H1 (cell line): ENCODE measurements at regions not wholly inside any gene's neighbourhood (a gene's known extent, or its start where the extent isn't known, plus 50 kb on each side); places are given as distances from the start of the nearest gene placed in this dataset.

Source experiments
- CHD7 ChIP-seq: fragments of 300-600 bp; sonication (generic); IDR thresholded peaks from 2 replicates; pipeline ENCODE4 v1.7.1; 2012; ENCODE audit warnings: low read length, moderate library complexity, mild to moderate bottlenecking, inconsistent platforms; ENCODE audit not compliant: insufficient replicate concordance
- POLR2A ChIP-seq, 2 experiments: IDR thresholded peaks; 1 replicate in 1 of 2; 2 replicates in 1 of 2; pipeline ENCODE4 v1.6.1; 2011; ENCODE audit warnings: low read depth in 2 of 2, low read length in 2 of 2, mild to moderate bottlenecking in 2 of 2; ENCODE audit errors: control extremely low read depth in 1 of 2
- SUZ12 ChIP-seq: fragments of 200-600 bp; sonication (generic); IDR thresholded peaks from 2 replicates; pipeline ENCODE4 v1.6.1; 2012; ENCODE audit warnings: mild to moderate bottlenecking, inconsistent platforms, low read length, moderate library complexity, mixed read lengths
- ZNF274 ChIP-seq: IDR thresholded peaks from 2 replicates; pipeline ENCODE4 v1.7.0; 2012; ENCODE audit warnings: low read length, borderline replicate concordance; ENCODE audit errors: extremely low read depth

GRCh38 chr1:213513006-213513405, 462.0 kb downstream of the RPS6KC1 start (continued):
- TF ChIP-seq CHD7 (no peak), SUZ12 (no peak), POLR2A (IDR thresholded peaks at IDR 0.05; ENCODE audit: control extremely low read depth in 1 of 2, low read depth in 2 of 2, low read length in 2 of 2) (no peak), ZNF274 (no peak)
